ENCODE measurements at regions not wholly inside any gene's neighbourhood (a gene's known extent, or its start where the extent isn't known, plus 50 kb on each side); places are given as distances from the start of the nearest gene placed in this dataset.

DNA sequence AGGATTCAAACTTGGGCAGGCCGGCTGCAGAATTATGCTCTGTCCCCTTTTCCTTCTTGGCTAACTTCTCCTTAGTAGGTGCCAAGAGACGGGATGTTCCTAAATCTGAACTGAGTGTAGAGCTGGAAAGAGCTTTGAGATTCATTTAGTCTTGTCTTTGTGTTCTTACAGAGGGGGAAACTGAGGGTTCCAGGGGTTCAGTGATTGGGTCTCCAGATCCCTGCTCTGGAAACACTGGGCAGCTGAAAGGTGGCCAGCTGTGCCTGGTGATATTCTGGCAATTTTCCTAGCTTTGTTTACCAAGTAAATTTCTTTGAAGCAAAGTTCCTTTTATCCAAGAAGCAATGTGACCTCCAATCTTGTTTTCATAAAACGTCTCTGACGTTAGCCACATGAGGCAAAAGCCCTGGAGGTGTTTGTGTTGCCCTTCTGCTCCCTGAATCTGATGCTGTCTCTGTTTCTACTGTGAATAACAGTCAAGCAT, 288.7 kb downstream of the ZSWIM6 start:
- TF ChIP-seq, protein P1, sequence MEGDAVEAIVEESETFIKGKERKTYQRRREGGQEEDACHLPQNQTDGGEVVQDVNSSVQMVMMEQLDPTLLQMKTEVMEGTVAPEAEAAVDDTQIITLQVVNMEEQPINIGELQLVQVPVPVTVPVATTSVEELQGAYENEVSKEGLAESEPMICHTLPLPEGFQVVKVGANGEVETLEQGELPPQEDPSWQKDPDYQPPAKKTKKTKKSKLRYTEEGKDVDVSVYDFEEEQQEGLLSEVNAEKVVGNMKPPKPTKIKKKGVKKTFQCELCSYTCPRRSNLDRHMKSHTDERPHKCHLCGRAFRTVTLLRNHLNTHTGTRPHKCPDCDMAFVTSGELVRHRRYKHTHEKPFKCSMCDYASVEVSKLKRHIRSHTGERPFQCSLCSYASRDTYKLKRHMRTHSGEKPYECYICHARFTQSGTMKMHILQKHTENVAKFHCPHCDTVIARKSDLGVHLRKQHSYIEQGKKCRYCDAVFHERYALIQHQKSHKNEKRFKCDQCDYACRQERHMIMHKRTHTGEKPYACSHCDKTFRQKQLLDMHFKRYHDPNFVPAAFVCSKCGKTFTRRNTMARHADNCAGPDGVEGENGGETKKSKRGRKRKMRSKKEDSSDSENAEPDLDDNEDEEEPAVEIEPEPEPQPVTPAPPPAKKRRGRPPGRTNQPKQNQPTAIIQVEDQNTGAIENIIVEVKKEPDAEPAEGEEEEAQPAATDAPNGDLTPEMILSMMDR (conservative IDR thresholded peaks at IDR 0.05) = no peak
- TF ChIP-seq EZH2 (IDR thresholded peaks at IDR 0.05; ENCODE audit: low read depth) = no peak
